Cardiac muscle cell (in vitro differentiated cells and primary cell): ENCODE measurements at regions not wholly inside any gene's neighbourhood (a gene's known extent, or its start where the extent isn't known, plus 50 kb on each side); places are given as distances from the start of the nearest gene placed in this dataset.
A peak's percentile ranks its signal among the peaks of the same experiment; 100 is the strongest.

ENCODE experiments used
- DNase-seq, 2 donors: peaks; one replicate each; pipeline versions ENCODE4 v3.0.0 to v3.0.0-alpha.2; 2010 to 2017; ENCODE audit warnings: low read depth in 1 of 2, low spot score in 1 of 2
- H3K27ac ChIP-seq: fragments of 200-600 bp; sonication (generic); 2 replicates; pipeline ENCODE4 v1.5.1; 2016
- H3K27me3 ChIP-seq: fragments of 200-600 bp; sonication (generic); 2 replicates; pipeline ENCODE4 v1.6.0; 2016; ENCODE audit warnings: control low read depth
- H3K36me3 ChIP-seq: fragments of 200-600 bp; sonication (generic); 2 replicates; pipeline ENCODE4 v1.5.1; 2016; ENCODE audit warnings: control low read depth
- H3K4me1 ChIP-seq: fragments of 200-600 bp; sonication (generic); 2 replicates; pipeline ENCODE4 v1.8.1; 2017; ENCODE audit warnings: low read depth, mild to moderate bottlenecking, mixed run types
- H3K4me3 ChIP-seq: fragments of 200-600 bp; sonication (generic); 2 replicates; pipeline ENCODE4 v1.5.1; 2016; ENCODE audit warnings: mild to moderate bottlenecking
- H3K9me3 ChIP-seq: fragments of 200-600 bp; sonication (generic); 2 replicates; pipeline ENCODE4 v1.5.1; 2017; ENCODE audit warnings: low read depth, mild to moderate bottlenecking, control low read depth
- TF ChIP-seq, protein P1 (sequence below): IDR thresholded peaks from 2 replicates; pipeline ENCODE4 v1.5.1; 2012; ENCODE audit warnings: low read depth, mild to moderate bottlenecking, low read length

DNA sequence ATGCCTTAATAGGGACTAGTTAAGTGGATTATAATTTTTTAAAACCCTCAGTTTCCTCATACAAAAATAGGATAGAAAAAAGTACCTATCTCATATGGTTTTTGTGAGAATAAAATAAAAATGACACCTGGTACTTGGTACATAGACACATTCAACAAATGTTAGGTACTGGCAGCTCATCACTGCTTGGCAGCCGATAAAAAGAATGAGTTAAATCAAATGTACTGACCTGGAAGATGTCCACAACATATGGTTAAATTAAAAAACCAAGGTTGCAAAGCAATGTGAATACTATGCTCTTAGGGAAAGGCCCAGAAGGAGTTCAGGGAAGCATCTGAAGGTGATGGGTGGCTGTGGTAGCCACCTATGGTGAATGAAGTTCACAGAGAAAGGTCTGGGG is 64.9 kb upstream of the SMYD2 start:
- no peak for DNase-seq
- TF ChIP-seq, protein P1, sequence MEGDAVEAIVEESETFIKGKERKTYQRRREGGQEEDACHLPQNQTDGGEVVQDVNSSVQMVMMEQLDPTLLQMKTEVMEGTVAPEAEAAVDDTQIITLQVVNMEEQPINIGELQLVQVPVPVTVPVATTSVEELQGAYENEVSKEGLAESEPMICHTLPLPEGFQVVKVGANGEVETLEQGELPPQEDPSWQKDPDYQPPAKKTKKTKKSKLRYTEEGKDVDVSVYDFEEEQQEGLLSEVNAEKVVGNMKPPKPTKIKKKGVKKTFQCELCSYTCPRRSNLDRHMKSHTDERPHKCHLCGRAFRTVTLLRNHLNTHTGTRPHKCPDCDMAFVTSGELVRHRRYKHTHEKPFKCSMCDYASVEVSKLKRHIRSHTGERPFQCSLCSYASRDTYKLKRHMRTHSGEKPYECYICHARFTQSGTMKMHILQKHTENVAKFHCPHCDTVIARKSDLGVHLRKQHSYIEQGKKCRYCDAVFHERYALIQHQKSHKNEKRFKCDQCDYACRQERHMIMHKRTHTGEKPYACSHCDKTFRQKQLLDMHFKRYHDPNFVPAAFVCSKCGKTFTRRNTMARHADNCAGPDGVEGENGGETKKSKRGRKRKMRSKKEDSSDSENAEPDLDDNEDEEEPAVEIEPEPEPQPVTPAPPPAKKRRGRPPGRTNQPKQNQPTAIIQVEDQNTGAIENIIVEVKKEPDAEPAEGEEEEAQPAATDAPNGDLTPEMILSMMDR, result no peak
- Histone ChIP-seq H3K27me3 (peaks cover 20% of the 10 kb centered on the region), H3K4me3 (no peak overlapping the region), H3K9me3 (no peaks in the 10 kb centered on the region), H3K27ac (no peak overlapping the region), H3K36me3 (no peaks in the 10 kb centered on the region), H3K4me1 (peaks cover 8% of the 10 kb centered on the region)

DNA sequence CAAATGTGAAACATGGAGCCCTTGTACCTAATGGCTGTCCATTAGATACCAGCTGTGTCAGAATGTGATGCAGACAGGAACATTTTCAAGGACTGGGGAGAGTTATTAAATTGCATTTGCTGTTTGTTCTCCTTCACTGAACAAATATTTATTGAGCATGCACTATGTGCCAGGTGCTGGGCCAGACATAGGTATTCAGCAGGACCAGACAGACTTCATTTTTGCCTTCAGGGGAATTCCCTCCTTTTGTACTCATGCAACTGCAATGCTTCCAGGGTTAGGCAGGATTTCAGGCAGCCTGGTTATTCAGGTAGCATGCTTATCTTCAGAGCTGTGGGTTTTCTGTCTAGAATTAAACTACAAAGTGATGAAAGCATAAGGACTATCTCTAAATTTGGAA is 64.2 kb upstream of the SMYD2 start:
- TF ChIP-seq, protein P1, result no peak
- H3K4me3 ChIP-seq, result no peak overlapping the region
- H3K4me1 ChIP-seq, result peaks cover 8% of the 10 kb centered on the region
- no peak for DNase-seq
- H3K27me3 ChIP-seq, result peaks cover 20% of the 10 kb centered on the region
- H3K9me3 ChIP-seq, result no peaks in the 10 kb centered on the region
- no peaks in the 10 kb centered on the region for H3K36me3 ChIP-seq
- H3K27ac ChIP-seq, result no peak overlapping the region

DNA sequence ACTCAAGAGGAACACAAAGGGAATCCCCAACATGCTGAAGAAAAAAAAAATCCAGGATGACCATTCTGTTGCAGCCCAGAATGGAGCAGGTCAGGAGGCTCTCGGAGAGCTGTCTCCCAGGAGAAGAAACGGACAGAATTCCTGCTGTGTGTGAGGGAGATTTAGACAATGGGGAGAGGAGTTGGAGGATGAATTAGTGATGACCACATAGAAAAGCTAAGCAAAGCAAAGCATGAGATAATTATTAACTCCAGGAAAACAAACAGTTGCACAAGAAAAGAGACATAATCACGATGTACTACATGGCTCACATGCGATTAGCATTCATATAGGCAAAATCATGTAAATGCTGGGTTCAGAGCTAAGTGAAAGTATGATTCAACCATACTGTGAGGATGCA is 61.1 kb upstream of the SMYD2 start:
- peaks cover 35% of the 10 kb centered on the region for H3K27me3 ChIP-seq
- TF ChIP-seq, protein P1, result no peak
- no peak overlapping the region for H3K27ac ChIP-seq
- no peaks in the 10 kb centered on the region for H3K36me3 ChIP-seq
- H3K9me3 ChIP-seq, result no peaks in the 10 kb centered on the region
- no peak for DNase-seq
- H3K4me1 ChIP-seq, result no peaks in the 10 kb centered on the region
- no peak overlapping the region for H3K4me3 ChIP-seq

DNA sequence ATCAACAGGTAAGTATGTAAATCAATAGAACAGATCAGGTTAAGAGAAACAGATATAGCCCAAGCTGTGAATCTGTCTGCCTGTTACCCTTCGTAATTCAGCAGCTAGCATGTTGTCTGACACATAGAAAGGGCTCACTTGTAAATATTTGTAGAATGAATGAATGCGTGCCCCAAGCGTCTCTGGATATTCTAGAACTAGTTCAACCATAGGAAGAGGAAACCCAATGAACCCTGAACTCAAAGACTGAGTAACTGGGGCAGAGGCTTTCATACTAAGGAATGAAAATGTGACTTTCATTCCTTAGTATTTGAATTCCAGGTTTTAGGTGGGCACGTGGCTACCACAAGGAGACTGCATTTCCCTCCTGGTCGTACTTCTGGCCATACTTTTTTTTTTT is 60.1 kb upstream of the SMYD2 start:
- H3K9me3 ChIP-seq, result no peaks in the 10 kb centered on the region
- no peaks in the 10 kb centered on the region for H3K36me3 ChIP-seq
- no peak for DNase-seq
- H3K4me3 ChIP-seq, result no peak overlapping the region
- H3K27me3 ChIP-seq, result peaks cover 44% of the 10 kb centered on the region
- TF ChIP-seq, protein P1, result no peak
- H3K4me1 ChIP-seq, result no peaks in the 10 kb centered on the region
- no peak overlapping the region for H3K27ac ChIP-seq

DNA sequence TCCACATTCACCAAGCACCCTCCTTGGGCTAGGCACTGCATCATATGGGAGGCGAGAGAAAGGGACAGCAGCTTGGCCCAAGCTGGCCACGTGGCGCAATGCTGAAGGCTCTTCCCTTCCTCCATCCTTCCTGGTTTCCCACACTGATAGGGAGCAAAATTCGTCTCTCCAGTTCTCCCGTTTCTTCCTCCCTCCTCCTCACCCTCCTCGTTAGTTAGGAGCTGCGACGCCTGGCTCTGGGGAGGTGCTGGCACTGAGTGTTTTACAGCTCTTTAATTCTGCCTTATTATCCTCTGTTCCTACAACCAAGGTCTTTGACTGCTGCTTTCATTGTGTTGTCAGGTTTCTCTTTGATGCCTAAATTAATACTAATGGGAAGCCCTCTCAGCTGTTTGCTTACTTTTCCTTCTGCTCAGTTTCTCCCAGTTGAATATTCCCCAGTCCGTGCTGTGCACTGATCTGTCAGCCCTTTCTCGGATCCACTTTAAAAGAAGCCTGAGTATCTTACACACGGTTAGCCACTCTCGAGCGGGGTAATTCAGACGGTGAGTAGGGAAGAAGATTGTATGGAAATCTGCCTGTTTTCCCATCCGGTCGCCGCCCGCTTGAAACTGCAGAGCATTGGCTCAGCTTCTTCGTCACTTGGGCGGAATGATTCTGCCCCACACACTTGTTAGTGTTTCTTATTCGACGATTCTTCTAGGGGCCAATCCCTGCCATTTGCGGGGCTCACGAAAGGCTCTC is 56.2 kb upstream of the SMYD2 start:
- peak; percentile 14 to 64 for DNase-seq
- Histone ChIP-seq H3K27me3 (peaks cover 38% of the 10 kb centered on the region), H3K9me3 (no peaks in the 10 kb centered on the region), H3K27ac (no peak overlapping the region), H3K36me3 (no peaks in the 10 kb centered on the region), H3K4me1 (no peaks in the 10 kb centered on the region), H3K4me3 (no peak overlapping the region)
- TF ChIP-seq, protein P1, result no peak
